ENCODE measurements at regions not wholly inside any gene's neighbourhood (a gene's known extent, or its start where the extent isn't known, plus 50 kb on each side); places are given as distances from the start of the nearest gene placed in this dataset.

GRCh38 chr16:49972961-49973360 is 52.1 kb upstream of the CNEP1R1 start:
- no peaks in the 10 kb centered on the region for H3K4me1 ChIP-seq
- H3K27ac ChIP-seq: no peak overlapping the region
- intact Hi-C loops (cut with DNase I; ENCODE audit: low total_unique reads): no loop called here
- no peaks in the 10 kb centered on the region for H3K36me3 ChIP-seq
- peaks cover 0 to 11% (median 4%) of the 10 kb centered on the region in 8 donors for H3K9me3 ChIP-seq
- peaks cover 0 to 26% (median 9%) of the 10 kb centered on the region in 7 donors for H3K27me3 ChIP-seq (replicated peaks in 1 of 7)
- no peak for DNase-seq
- H3K4me3 ChIP-seq: no peak overlapping the region
- TF ChIP-seq POLR2A (IDR thresholded peaks at IDR 0.05) (no peak), CTCF (IDR thresholded peaks at IDR 0.05 in 8 of 11, conservative IDR thresholded peaks at IDR 0.05 in 3 of 11) (no peak), POLR2AphosphoS5 (IDR thresholded peaks at IDR 0.05) (no peak)
- WGBS, 5 donors: 74 to 82% (median 77%) methylated on average over 9 of the region's 9 CpGs
